Hepatocyte (in vitro differentiated cells): ENCODE measurements at regions not wholly inside any gene's neighbourhood (a gene's known extent, or its start where the extent isn't known, plus 50 kb on each side); places are given as distances from the start of the nearest gene placed in this dataset.
A peak's percentile ranks its signal among the peaks of the same experiment; 100 is the strongest.

ENCODE experiments used
- DNase-seq: peaks from one replicate; pipeline ENCODE4 v3.0.0-alpha.2; 2016; ENCODE audit warnings: low spot score
- H2AFZ ChIP-seq: fragments of 200-600 bp; sonication (generic); 2 replicates; pipeline ENCODE4 v1.6.0; 2016; ENCODE audit warnings: antibody characterized with exemption, mild to moderate bottlenecking
- H3K27ac ChIP-seq: fragments of 200-600 bp; sonication (generic); 2 replicates; pipeline ENCODE4 v1.5.1; 2016; ENCODE audit warnings: mild to moderate bottlenecking
- H3K27me3 ChIP-seq: fragments of 200-600 bp; sonication (generic); 2 replicates; pipeline ENCODE4 v1.6.1; 2016
- H3K36me3 ChIP-seq: fragments of 200-600 bp; sonication (generic); replicated peaks from 2 replicates; pipeline ENCODE4 v1.5.1; 2016; ENCODE audit warnings: low read depth; ENCODE audit not compliant: insufficient read depth
- H3K4me1 ChIP-seq: fragments of 200-600 bp; sonication (generic); 2 replicates; pipeline ENCODE4 v1.5.1; 2016; ENCODE audit warnings: mild to moderate bottlenecking, moderate library complexity; ENCODE audit not compliant: insufficient read depth
- H3K4me2 ChIP-seq: fragments of 200-600 bp; sonication (generic); 2 replicates; pipeline ENCODE4 v1.6.0; 2016
- H3K4me3 ChIP-seq: fragments of 200-600 bp; sonication (generic); 2 replicates; pipeline ENCODE4 v1.5.1; 2016; ENCODE audit warnings: mild to moderate bottlenecking
- H3K79me2 ChIP-seq: fragments of 200-600 bp; sonication (generic); 2 replicates; pipeline ENCODE4 v1.6.0; 2017; ENCODE audit warnings: mild to moderate bottlenecking
- H3K9me2 ChIP-seq: fragments of 200-600 bp; sonication (generic); replicated peaks from 2 replicates; pipeline ENCODE4 v1.6.0; 2017; ENCODE audit warnings: mild to moderate bottlenecking; ENCODE audit not compliant: insufficient read depth
- H3K9me3 ChIP-seq: fragments of 200-600 bp; sonication (generic); 2 replicates; pipeline ENCODE4 v1.5.1; 2016; ENCODE audit warnings: low read depth, mild to moderate bottlenecking
- H4K20me1 ChIP-seq: fragments of 200-600 bp; sonication (generic); 2 replicates; pipeline ENCODE4 v1.6.0; 2016; ENCODE audit warnings: mild to moderate bottlenecking; ENCODE audit not compliant: insufficient read depth, poor library complexity, severe bottlenecking
- CTCF ChIP-seq: fragments of 200-600 bp; sonication (generic); IDR thresholded peaks from 2 replicates; pipeline ENCODE4 v1.5.1; 2016; ENCODE audit warnings: antibody characterized with exemption, mild to moderate bottlenecking; ENCODE audit not compliant: poor library complexity
- EZH2 ChIP-seq: fragments of 200-600 bp; sonication (generic); IDR thresholded peaks from 2 replicates; pipeline ENCODE4 v1.6.1; 2016; ENCODE audit warnings: antibody characterized with exemption, mild to moderate bottlenecking, borderline replicate concordance
- EZH2phosphoT487 ChIP-seq: fragments of 200-600 bp; sonication (generic); IDR thresholded peaks from one replicate; pipeline ENCODE4 v1.6.1; 2018; ENCODE audit warnings: antibody characterized with exemption, mild to moderate bottlenecking, low read depth, moderate library complexity; ENCODE audit not compliant: unreplicated experiment, severe bottlenecking
- WGBS: methylation state at CpG from one replicate; pipeline ENCODE4 v1.1.6; 2016; ENCODE audit warnings: low lambda C conversion rate; ENCODE audit errors: missing lambda C conversion rate; 5-methylcytosine and 5-hydroxymethylcytosine counted together

GRCh38 chr6:119484598-119484997, 135.0 kb upstream of the MAN1A1 start:
- Histone ChIP-seq H3K79me2 (no peaks in the 10 kb centered on the region), H3K4me1 (peaks cover 10% of the 10 kb centered on the region), H3K27ac (peak overlapping the region; percentile 39), H2AFZ (no peak overlapping the region), H3K9me2 (no peaks in the 10 kb centered on the region), H3K27me3 (no peaks in the 10 kb centered on the region), H3K4me3 (no peak overlapping the region), H3K36me3 (no peaks in the 10 kb centered on the region), H3K9me3 (no peaks in the 10 kb centered on the region), H3K4me2 (no peak overlapping the region), H4K20me1 (no peaks in the 10 kb centered on the region)
- TF ChIP-seq EZH2phosphoT487: no peak
- no peak for TF ChIP-seq EZH2
- no peak for TF ChIP-seq CTCF
- DNase-seq: peak; percentile 62
- WGBS: 47% methylated on average over 5 of the region's 5 CpGs

- H3K4me2 ChIP-seq: no peak overlapping the region
- H3K36me3 ChIP-seq: no peaks in the 10 kb centered on the region
- H3K27ac ChIP-seq: peak overlapping the region; percentile 39
- H3K27me3 ChIP-seq: no peaks in the 10 kb centered on the region
- peaks cover 12% of the 10 kb centered on the region for H3K4me1 ChIP-seq
- H3K9me3 ChIP-seq: no peaks in the 10 kb centered on the region
- no peaks in the 10 kb centered on the region for H4K20me1 ChIP-seq
- H2AFZ ChIP-seq: no peak overlapping the region
- no peaks in the 10 kb centered on the region for H3K9me2 ChIP-seq
- TF ChIP-seq CTCF (no peak), EZH2phosphoT487 (no peak), EZH2 (no peak)
- H3K79me2 ChIP-seq: no peaks in the 10 kb centered on the region
- H3K4me3 ChIP-seq: no peak overlapping the region
- DNase-seq: no peak
Observed at GRCh38 chr6:119483908-119484307, 134.3 kb upstream of the MAN1A1 start.

- H3K4me3 ChIP-seq: no peak overlapping the region
- no peak overlapping the region for H3K27ac ChIP-seq
- no peaks in the 10 kb centered on the region for H4K20me1 ChIP-seq
- no peak overlapping the region for H3K4me2 ChIP-seq
- no peaks in the 10 kb centered on the region for H3K79me2 ChIP-seq
- WGBS: 75% methylated on average over 4 of the region's 4 CpGs
- H3K9me3 ChIP-seq: no peaks in the 10 kb centered on the region
- H3K27me3 ChIP-seq: no peaks in the 10 kb centered on the region
- no peak overlapping the region for H2AFZ ChIP-seq
- peaks cover 12% of the 10 kb centered on the region for H3K4me1 ChIP-seq
- no peaks in the 10 kb centered on the region for H3K36me3 ChIP-seq
- DNase-seq: no peak
- H3K9me2 ChIP-seq: no peaks in the 10 kb centered on the region
- TF ChIP-seq CTCF (no peak), EZH2 (no peak), EZH2phosphoT487 (no peak)
Observed at GRCh38 chr6:119482850-119483285, 133.3 kb upstream of the MAN1A1 start.

- TF ChIP-seq CTCF (no peak), EZH2phosphoT487 (no peak), EZH2 (no peak)
- Histone ChIP-seq H3K4me1 (peaks cover 12% of the 10 kb centered on the region), H3K27me3 (no peaks in the 10 kb centered on the region), H3K9me3 (no peaks in the 10 kb centered on the region), H3K4me2 (no peak overlapping the region), H3K36me3 (no peaks in the 10 kb centered on the region), H3K4me3 (no peak overlapping the region), H3K9me2 (no peaks in the 10 kb centered on the region), H3K27ac (no peak overlapping the region), H2AFZ (no peak overlapping the region), H4K20me1 (no peaks in the 10 kb centered on the region), H3K79me2 (no peaks in the 10 kb centered on the region)
- 94% methylated on average over 1 of the region's 1 CpG for WGBS
- no peak for DNase-seq
Observed at GRCh38 chr6:119481976-119482375, 132.4 kb upstream of the MAN1A1 start.
